Right forelimb (tissue), 1 donor: ENCODE measurements at regions not wholly inside any gene's neighbourhood (a gene's known extent, or its start where the extent isn't known, plus 50 kb on each side); places are given as distances from the start of the nearest gene placed in this dataset.

ENCODE experiments used
- DNase-seq: peaks from one replicate; pipeline ENCODE4 v3.0.0-alpha.2; 2018

DNA sequence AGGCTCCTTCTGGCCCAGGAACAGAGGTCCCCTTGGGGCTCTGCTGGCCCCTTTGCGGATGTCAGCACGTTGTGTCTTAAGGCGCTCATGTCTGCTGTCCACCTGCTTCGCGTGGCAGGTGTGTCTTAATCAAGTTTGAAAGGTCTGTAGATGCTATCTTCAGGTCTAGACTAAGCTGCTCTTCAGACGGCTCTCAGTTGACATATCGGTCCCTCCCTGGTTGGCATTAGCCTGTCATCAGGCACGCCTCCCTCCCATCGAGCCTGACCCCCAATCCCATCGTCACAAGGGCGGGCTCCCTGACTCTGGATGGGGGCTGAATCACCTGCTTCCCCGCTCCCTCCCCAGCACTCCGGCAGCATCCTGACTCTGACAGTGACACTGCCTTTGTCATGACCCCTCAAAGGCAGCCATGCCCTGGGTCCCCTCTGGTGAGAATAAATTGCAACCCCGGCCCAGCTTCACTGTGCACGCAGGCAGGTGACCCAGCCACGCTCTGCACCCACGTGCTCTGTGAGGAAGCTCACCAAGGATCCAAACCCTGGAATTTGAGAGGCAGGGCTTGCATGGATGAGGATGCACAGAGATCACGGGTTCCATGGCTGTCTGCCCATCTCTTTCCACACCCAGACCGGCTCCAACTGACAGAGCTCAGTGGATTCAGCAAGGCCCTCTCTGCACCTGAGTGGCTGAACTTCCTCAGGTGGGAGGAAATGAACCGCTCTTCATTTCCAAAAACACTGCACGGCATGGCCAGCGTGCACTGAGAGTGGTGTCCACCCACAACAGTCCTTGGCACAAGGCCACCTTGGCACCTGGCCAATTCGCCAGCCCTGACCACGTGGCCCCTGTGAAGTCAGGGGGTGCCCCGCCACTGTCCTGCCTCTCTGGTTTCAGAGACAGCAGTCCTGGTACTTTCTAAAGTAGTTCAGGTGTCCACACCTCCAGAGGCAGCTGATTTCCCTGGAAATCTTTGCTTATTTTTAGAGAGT, 110.2 kb upstream of the GPC1 start:
- no peak for DNase-seq

DNA sequence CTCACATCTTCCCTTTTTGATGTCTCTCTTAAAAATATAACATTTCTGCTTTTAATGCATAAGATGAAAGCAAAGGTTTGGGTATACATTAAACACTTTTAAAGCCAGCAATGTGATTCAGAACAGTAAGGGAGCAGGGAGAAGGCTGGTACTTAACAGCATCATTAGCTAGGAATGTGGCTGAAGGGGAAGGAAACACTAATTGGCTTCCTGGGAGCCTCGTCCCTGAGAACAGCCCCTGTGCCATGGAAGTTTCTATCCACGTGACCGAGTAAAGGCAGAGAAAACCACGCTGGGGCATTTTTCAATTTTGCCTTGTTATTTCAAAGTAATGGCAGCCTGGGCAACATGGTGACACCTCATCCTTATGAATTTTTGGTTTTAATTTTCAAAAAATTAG, 109.2 kb upstream of the GPC1 start:
- DNase-seq, result no peak

DNA sequence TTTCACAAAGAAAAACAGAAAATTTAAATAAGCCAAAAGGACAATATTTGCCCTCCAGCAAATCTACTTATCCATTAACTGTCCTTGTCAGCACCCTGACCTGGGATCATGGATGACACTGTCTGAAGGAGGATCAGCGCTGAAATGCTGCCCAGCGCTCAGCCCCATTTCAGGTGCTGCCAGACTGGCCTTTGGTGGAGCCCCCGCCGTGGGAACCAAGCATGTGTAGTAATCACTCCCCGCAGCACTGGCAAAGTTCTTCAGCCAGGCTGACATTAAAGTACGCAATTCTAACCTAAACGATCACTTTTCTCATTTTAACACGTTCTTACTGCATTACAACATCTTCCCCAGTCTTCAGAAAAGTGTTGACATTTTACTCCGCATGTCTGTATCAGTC, 108.6 kb upstream of the GPC1 start:
- no peak for DNase-seq

DNA sequence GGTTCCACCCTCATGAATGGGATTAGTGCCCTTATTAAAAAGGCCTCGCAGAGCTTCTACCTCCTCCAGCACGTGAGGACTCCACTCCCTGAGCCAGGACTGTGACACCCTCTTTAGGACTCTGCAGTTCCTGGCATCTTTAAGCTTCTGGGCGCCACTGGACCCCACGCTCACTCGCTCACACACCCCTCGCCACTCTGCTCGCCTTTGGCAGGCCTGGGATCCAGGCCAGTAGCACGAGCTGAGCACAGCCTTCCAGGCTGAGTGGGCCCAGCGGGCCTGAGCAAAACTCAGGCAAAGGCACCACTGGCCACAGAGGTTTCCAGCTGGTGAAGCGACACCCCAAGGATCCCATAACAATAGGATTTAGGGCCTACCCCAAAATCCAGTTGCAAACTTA, 107.9 kb upstream of the GPC1 start:
- DNase-seq, result no peak

DNA sequence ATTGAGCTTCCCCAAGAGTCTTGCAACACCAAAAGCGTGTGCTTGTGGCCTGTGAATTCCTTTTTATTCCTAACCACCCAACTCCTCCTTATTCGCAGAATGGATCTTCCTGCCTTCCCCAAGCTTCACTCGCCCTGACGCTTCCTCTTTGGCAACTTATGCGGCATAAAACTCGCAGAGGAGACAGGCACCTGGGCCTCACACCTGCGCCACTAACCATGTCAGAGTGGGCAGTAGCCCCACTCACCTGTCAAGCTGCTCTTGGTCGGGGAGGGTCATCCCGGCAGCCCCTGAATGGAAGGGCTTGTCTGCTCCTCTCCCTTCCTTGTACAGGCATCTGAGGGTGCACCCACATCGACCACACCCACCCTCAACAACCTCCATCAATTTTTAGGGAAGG, 106.9 kb upstream of the GPC1 start:
- no peak for DNase-seq

DNA sequence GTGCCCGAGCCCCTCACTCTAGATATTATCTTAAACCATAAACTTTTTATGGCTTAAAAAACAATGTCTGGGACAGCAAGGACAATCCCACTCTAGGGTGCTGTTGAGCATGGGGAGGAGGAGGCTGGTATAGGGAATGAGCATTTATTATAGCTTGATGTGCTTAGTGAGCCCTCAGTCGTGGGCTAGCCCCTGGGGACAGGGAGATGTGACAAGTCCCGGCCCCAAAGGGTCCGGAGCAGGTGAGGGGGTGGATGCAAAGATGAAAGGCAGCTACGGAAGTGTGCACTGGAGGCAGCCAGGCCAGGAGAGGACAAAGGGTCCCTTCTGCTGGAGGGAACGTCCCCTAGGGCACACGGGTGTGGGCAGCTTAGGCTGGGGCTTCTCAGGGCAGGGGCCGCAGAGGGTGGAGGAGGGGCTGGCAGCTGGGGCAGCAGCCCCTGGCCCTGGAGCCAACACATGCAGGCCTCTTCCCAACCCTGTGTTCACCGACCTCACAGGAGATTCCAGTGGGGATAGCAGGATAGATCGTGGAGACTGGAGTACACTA, 106.3 kb upstream of the GPC1 start:
- no peak for DNase-seq

DNA sequence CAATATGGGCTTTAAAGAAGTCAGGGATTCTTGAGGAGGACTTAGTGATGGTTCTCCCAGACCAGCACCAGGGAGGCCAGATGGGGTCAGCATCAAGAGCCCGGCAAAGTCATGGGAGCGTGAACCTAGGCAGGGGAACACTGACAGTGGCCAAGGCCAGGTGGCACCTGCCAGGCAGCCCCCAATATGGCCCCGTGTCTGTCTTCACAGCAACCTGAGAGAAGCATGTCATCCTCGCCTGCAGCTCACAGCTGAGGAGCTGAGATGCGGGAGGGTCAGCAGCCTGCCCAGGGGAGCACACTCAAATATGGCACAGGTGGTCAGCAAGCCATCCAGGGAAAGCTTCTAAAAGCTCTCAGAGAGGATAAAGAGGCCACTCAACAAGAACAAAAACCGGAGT, 105.7 kb upstream of the GPC1 start:
- DNase-seq, result no peak

DNA sequence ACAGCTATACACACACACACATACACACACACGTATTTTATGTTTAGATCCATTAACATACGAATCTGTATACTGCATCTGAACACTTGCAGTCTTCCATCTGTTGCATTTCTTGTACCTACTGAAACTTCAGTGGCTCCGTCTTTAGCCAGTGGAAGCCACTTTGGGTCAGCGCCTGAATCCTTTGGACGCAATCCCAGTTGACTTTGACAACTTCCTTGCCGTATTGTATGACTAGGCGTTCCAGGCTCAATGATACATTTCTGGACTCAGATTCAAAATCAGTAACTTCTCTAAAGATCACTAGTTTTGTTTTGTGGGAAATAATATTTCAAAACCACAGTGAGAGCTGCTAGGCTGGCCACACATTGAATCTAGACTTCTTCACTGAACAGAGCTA, 101.5 kb upstream of the GPC1 start:
- no peak for DNase-seq

DNA sequence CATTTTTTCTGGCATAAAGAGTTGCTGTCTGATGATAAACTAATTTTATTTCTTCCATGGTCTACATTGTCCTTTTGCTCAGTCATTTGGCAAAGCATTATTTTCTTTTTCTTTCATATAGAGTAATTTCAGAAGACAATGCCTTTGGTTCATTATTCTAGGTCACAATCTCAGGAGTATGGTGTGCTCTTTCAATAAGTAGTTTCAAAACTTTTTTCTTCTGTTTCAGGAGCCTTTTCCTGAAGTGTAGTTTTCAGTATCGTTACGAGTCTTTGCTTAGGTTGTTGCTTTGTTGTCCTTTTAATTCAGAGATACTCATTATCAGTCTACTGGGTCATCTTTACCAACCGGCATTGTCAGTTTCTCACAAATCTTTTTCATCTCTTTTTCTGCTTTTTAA, 100.4 kb upstream of the GPC1 start:
- DNase-seq, result no peak

DNA sequence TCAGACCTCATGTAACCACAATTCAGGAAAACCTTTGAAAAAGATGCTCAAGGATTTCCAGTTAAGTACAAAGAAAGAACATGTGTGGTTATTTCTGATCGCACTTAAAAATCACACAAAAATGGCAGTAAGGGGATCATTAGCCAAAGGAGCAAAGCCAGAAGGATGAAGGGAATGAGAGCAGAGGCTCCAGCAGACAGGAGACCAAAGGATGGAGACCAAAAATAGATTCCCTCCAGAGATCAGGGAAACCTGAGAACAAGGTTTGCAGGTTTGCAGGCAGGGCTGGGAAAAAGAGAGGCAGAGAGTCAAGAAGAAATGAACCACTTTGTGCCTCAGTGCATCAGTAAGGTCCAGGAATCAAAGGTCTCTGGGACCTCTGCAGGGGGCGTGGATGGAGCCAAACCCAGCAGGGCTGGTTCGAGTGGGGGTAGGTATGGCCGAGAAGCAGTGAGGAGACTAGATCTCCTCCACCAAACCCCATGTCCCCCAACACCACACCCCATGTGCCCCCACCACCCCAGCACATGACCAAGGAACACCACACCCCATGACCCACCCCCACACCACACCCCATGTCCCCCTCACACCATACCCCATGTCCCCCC, 98.5 kb upstream of the GPC1 start:
- DNase-seq, result no peak

DNA sequence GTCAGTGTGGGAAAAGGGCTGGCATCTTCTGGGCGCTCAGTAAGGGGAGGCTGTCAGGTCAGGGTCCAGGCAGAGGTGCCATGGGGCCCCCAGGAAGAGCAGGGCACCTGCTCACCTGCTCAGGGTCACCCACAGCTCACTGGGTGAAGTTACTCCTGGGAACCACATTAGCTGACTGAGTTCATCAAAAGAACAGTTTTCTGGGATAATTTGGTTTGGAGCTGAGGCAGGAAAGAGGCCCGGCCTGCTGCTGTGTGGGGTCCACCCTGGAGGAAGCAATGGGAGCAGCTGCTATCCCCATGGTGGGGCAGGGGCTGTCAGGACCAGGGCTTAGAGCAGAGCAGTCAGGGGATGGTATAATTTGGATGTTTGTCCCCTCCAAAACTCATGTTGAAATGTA, 97.2 kb upstream of the GPC1 start:
- DNase-seq, result no peak

DNA sequence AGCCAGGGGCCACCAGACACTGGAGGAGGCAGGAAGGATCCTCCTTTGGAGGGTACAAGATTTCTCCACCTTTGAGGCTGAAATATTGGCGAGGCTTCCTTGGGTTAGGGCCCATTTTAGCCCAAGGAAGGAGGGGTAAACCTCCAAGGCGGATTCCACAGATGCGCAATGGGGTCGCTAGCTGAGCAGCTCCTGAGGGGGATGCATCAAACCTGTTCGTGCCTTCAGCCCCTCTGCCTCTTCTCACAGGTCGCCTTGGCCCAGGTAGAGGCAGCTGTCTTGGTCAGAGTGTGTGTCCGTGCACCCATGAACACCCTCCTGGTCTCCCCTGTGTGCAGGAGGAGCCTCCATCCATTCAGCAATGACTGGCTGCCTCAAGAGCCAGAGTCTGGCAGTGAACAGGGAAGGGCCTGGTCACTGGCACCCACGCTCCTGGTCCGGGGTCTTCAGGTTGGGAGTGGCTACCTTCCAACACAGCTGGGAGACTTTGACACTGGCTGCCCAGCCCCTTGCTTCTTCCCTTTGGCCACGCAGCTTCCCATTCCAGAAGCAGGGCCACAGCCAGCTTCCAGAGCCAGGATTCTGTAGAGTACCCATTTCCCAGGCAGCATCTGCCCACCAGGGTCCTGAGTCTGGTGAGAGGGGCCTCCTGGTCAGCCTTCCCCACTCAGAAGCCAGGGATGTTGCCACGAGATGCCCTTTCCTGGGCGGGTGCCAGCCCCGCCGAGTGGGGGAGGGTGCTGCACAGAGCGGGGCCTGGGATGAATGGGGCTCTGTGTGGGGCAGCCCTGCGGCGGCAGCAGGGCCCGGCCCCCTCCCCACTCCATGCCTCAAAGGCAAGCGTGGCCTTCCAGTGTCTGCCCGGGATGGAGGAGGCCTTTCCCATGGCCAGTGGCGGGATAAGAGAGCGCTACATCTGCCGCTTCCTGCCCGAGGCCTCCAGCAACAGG, 95.8 kb upstream of the GPC1 start:
- no peak for DNase-seq

DNA sequence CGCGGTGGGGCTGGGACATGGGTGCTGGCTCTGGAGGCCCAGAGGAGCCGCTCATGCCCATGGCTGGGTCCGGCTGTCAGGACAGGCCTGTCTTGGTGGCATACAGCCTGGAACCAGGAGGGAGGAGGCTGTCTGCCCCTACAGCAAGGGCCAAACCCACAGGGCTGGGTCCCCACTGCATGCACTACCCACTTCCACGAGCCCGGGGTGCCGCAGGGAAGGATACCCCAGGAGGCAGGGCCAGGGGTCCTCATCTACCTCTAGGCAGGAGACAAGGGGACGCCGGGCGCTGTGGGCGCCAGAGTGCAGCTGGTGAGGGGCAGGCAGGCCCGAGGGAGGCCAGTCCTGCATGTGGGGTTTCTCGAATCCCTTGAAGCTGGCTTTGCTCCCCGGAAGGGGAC, 95.1 kb upstream of the GPC1 start:
- DNase-seq, result no peak

DNA sequence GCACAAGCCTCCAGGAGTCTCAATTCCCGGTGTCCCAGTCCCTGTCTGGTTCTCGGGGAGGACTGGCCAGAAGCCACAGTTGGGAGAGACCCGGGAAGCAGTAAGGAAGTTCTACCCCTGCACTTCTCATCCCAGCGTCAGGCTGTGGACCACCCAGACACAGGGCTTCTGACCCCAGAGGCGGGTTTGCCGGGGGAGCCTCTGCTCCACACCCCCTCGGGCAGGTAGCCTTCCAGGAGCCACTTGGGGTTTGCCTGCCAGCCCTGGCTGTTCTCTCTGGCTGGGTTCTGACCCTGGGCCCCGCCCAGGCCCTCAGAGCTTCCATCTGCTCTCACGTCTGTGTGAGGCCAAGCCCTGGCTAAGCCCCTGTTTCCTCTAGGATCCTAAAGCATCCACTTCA, 94.4 kb upstream of the GPC1 start:
- DNase-seq, result no peak

DNA sequence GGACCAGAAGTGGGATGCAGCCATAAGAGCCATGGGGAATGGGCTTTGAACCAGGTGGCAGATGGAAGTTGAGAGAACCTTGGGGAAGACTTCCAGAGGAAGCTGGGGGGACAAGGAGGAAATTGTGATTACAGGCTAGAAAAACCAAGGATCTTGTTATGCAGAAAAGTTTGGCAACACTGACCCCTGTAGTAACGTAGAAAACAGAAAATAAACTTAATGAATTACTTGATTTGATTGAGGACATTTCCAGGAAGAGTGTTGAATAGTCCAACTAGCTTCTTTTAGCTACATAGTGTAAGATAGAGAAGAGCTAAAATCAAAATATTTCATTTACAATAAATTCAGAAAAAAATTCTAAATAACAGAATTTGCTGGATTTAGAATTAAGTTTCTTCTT, 91.9 kb upstream of the GPC1 start:
- DNase-seq, result no peak

DNA sequence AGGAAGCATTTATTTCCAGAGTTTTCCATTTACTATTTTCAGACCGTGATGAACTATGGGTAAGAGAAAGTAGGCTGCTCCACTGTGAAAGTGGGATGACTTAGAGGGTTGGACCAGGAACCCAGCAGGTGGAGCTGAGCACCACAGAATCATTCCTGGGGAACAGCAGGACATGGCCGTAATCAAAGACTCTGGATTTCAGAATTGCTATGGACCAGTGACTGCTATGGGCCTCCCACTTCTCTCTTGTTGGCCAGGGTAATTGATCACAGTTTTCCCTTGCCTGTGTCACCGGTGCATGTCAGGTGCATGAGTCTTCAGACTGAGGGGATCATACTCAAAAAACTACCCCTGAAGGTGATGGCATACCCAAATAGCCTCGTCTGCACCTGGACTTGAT, 90.6 kb upstream of the GPC1 start:
- no peak for DNase-seq

DNA sequence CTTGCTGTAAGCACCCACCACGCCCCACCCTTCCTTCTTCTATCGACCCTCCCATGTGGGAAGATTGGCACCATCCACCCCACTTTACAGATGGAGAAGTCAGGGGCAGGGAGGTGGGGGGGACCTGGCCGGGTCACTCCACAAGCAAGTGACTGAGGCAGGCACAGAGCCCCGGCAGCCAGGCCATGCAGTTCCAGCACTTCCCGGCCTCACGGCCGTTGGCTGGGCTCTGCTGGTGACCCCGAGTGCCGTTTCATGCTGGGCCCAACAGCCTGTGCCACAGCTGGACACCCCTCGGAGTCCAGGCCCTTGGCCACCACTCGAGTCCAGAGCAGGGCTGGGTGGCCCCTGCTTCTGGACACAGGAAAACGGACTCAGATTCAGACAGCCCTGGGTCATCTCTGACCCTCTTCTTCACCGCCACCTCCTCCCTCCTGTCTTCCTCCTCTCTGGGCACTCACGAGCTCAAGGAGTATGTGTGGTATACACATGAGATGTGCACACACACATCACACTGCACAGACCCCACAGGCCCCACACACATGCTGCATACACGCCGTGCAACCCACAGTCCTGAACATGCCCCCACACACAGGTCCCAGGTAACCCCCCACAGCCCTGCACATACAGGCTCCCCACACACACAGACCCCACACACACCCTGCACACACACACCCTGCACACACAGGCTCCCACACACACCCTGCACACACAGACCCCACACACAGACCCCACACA, 89.3 kb upstream of the GPC1 start:
- DNase-seq, result no peak

DNA sequence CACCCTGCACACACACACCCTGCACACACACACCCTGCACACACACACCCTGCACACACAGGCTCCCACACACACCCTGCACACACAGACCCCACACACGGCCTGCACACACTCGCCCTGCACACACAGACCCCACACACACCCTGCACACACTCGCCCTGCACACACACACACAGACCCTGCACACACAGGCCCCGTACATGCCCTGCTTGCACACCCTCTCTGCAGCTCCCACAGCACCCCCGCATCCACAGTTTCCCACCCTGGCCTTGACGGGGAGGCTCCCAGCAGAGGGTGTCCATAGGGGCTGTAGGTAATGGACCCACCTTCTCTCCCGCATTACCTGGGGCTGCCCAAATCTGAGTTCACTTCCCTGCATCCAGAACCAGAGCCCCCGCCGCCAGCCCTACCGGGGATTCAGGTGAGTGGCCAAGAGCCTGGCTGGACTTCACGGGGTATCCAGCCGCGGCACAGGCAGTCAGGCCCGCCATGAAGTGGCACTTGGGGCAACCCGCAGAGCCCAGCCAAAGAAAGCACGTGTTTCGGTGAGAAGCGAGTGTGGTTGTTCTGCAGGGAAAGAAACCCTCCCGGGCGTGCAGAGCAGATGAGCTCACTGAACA, 88.6 kb upstream of the GPC1 start:
- no peak for DNase-seq

DNA sequence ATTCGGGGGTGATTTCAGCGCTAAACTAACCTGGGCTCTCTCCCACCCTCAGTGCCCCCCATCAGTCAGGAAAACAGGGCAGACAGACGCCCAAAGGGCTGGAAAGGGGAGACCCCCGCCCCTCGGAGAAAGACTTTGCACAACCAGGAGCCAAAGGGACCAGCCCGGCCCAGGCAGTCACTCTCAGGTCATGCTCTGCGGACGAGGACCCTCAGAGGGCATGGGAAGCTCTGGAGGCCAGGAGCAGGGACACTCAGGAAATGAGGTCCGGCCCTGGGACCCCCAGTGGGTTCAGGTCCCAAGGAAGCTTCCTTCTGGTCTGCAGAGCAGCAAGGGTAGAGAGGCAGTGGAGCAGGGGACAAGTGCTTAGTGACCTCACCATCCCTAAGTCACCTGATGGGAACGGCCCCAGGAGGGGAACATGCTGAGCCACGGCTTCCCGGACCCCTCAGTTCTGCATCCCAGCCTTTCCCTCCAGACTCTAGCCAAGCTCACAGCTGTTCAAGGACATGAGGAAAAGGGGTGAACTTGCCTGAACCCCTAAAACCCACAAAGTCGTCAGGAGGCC, 88.0 kb upstream of the GPC1 start:
- DNase-seq, result no peak

DNA sequence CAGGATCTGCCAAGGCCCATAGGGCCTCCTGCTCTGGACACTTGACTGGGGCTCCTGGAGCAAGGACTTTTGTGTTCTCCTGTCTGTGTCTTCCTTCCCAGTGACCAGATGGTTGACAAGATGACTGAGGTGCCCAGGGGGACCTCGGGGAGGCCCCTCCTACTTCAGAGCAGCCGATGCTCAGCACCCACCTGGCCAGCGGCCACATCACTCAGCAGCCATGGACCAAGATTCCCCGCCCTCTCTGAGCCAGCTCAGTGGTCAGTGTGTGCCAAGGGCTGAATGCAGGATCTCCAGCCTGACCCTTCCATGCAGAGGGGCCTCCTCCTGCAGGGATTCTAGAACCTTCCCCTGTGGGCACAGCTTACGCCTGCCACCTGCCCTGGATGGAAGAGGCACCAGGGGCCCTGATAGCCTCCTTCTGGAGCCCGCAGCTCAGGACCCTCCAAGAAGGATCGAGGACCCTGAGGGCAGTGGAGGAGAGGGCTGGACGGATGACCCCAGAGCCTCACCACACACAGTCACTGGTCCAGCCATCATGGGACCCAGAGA, 87.4 kb upstream of the GPC1 start:
- no peak for DNase-seq

DNA sequence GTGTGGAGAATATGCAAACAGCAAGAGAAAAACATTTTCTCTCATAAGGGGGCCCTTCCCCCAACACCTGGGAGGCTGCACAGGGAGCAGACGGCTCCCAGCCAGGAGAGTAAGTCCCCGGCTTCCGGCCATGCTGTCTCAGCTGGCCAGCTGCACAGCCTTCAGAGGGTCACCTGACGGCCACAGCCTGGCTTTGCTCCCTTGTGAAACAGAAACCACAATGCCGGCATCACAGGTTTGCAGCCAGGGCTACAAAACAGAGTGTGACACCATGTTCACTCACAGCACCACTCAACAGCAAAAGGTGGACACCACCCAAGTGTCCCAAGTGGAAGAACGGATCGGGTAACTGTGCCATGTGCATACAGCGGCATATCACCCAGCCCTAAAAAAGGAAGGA, 86.9 kb upstream of the GPC1 start:
- DNase-seq, result no peak
